ENCODE measurements at regions not wholly inside any gene's neighbourhood (a gene's known extent, or its start where the extent isn't known, plus 50 kb on each side); places are given as distances from the start of the nearest gene placed in this dataset.

- BruUV-seq (replicated peaks), result no TSS peak
- no peaks in the 10 kb centered on the region for H4K20me1 ChIP-seq (replicated peaks; ENCODE audit: control insufficient read depth, insufficient read depth, low read length)
- in situ Hi-C loops (cut with MboI) (no loop called here), intact Hi-C loops (cut with micrococcal nuclease) (no loop called here)
- H3K4me1 ChIP-seq (replicated peaks in 1 of 2; ENCODE audit: control insufficient read depth in 2 of 2, insufficient read depth in 2 of 2, low read length in 2 of 2), result no peaks in the 10 kb centered on the region
- H3K36me3 ChIP-seq (ENCODE audit: control insufficient read depth, insufficient read depth, low read length), result no peaks in the 10 kb centered on the region
- no peak for ATAC-seq
- FAIRE-seq, result no peak
- no peaks in the 10 kb centered on the region for H3K9me1 ChIP-seq (ENCODE audit: control insufficient read depth, insufficient read depth, low read length)
- POLR2A ChIA-PET, result no interaction called here
- H3K79me2 ChIP-seq (ENCODE audit: control insufficient read depth, insufficient read depth, low read length), result no peaks in the 10 kb centered on the region
- H3K27ac ChIP-seq (ENCODE audit: extremely low read depth, low read depth, low read length), result no peak overlapping the region
- no peak overlapping the region for H2AFZ ChIP-seq (ENCODE audit: low read depth, low read length)
- H3K4me2 ChIP-seq (ENCODE audit: insufficient read depth, low read length), result no peak overlapping the region
- TF ChIP-seq GTF2E2 (tag; IDR thresholded peaks at IDR 0.05) (no peak), STAT5A (IDR thresholded peaks at IDR 0.05; ENCODE audit: borderline replicate concordance, low read length) (no peak)
- CTCF ChIA-PET (ENCODE audit: low intra/inter-chr PET ratio), result no interaction called here
- DNase-seq (ENCODE audit: extremely low read depth in 1 of 4, low spot score in 3 of 4), result no peak
- H3K9me3 ChIP-seq (replicated peaks; ENCODE audit: control insufficient read depth, insufficient read depth, low read depth, low read length), result no peaks in the 10 kb centered on the region
- under 1% methylated on average over 11 of the region's 11 CpGs for WGBS (ENCODE audit: insufficient coverage, low coverage, missing lambda C conversion rate)
- no peak overlapping the region for H3K4me3 ChIP-seq
- peaks cover 0 to 60% of the 10 kb centered on the region in 2 experiments; a peak in 3 of 5 replicates for H3K27me3 ChIP-seq (ENCODE audit: control insufficient read depth in 2 of 2, insufficient read depth in 2 of 2, low read length in 2 of 2)
- H3K9ac ChIP-seq (ENCODE audit: insufficient read depth in 1 of 2, low read depth in 2 of 2, low read length in 2 of 2), result no peak overlapping the region
Measured at GRCh38 chr2:239603411-239604356, 202.9 kb upstream of the HDAC4 start.
